ENCODE measurements at regions not wholly inside any gene's neighbourhood (a gene's known extent, or its start where the extent isn't known, plus 50 kb on each side); places are given as distances from the start of the nearest gene placed in this dataset.

DNA sequence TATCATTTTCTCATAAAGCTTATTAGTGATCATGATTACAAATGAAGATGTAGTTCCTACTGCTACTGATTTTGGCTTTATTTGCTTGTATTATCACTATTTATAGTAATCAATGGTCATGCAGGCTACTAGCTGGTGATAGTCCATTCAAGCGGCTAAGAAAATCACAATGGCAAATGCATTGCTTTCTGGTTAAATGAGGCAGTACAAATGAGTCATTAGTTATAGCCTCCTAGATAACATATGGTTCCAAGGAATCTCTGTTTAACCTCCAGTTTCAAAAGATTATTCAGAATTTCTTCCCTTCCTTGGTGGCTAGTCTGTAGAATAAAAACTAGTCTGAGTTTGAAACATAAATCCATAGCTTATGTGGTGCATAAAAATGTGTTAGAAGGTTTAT is 141.3 kb upstream of the HTR2A start:
- TF ChIP-seq CTCF (IDR thresholded peaks at IDR 0.05; ENCODE audit: insufficient read depth, low read length, poor library complexity, severe bottlenecking) (no peak), EZH2phosphoT487 (conservative IDR thresholded peaks at IDR 0.05; ENCODE audit: low read length) (no peak)
